AG09319 (cell line): ENCODE measurements at regions not wholly inside any gene's neighbourhood (a gene's known extent, or its start where the extent isn't known, plus 50 kb on each side); places are given as distances from the start of the nearest gene placed in this dataset.

Experiments
- DNase-seq: peaks from one replicate; pipeline ENCODE4 v3.0.0-alpha.2; 2010; ENCODE audit warnings: low read depth; ENCODE audit errors: extremely low read depth
- CTCF ChIP-seq: IDR thresholded peaks from 2 replicates; pipeline ENCODE4 v1.5.1; 2011; ENCODE audit warnings: low read depth, mild to moderate bottlenecking, inconsistent platforms, low read length, moderate library complexity

- no peak for DNase-seq
- TF ChIP-seq CTCF = no peak
Measured at GRCh38 chr11:111444040-111444439, 65.0 kb upstream of the POU2AF1 start.

GRCh38 chr11:111443640-111444039 lies 64.6 kb upstream of the POU2AF1 start:
- no peak for TF ChIP-seq CTCF

GRCh38 chr11:111443032-111443431 lies 64.0 kb upstream of the POU2AF1 start:
- no peak for TF ChIP-seq CTCF
- DNase-seq = no peak

More at GRCh38 chr11:111443640-111444039, 64.6 kb upstream of the POU2AF1 start:
- DNase-seq = no peak

- TF ChIP-seq CTCF = no peak
Measured at GRCh38 chr11:111441443-111441842, 62.4 kb upstream of the POU2AF1 start.

GRCh38 chr11:111440416-111441205 lies 61.5 kb upstream of the POU2AF1 start:
- no peak for TF ChIP-seq CTCF
- DNase-seq = no peak

More at GRCh38 chr11:111441443-111441842, 62.4 kb upstream of the POU2AF1 start:
- no peak for DNase-seq

GRCh38 chr11:111439901-111440300 lies 60.8 kb upstream of the POU2AF1 start:
- no peak for DNase-seq
- TF ChIP-seq CTCF = no peak

GRCh38 chr11:111438846-111439520 lies 59.9 kb upstream of the POU2AF1 start:
- no peak for DNase-seq

More at GRCh38 chr11:111438846-111439520, 59.9 kb upstream of the POU2AF1 start:
- TF ChIP-seq CTCF = no peak
